ENCODE measurements at regions not wholly inside any gene's neighbourhood (a gene's known extent, or its start where the extent isn't known, plus 50 kb on each side); places are given as distances from the start of the nearest gene placed in this dataset.

DNA sequence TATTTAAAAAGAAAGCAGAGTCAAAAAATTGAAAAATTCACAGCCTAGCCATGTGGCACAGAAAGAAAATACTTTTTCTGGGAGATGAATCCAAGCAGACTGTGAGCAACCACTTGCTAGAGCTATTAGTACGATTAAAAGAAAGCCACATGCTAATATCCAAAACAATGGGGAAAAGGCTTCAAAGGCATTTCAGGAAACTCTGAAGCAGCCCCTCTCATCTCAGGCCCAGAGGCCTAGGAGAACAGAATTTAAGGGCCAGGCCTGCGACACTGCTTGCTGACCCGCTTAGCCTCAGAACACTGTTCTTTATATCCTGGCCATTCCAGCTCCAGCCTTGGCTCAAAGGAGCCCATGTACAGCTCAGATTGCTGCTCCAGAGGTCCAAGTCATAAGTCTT lies 1257.0 kb upstream of the CDH18 start:
- ChIA-PET POLR2A (no interaction called here), CTCF (no interaction called here)
- H3K9me3 Mint-ChIP-seq = peaks cover 15% of the 10 kb centered on the region
- ATAC-seq (ENCODE audit: poor library complexity) = no peak
- Histone ChIP-seq H3K4me3 (ENCODE audit: low read length) (no peak overlapping the region), H3K27ac (ENCODE audit: low read depth in 1 of 2, low read length in 2 of 2) (no peak overlapping the region), H3K36me3 (ENCODE audit: insufficient read depth, low read length) (no peaks in the 10 kb centered on the region), H3K4me1 (ENCODE audit: insufficient read depth, low read length) (no peaks in the 10 kb centered on the region), H3K9me3 (ENCODE audit: control insufficient read depth in 1 of 2, insufficient read depth in 1 of 2, low read length in 2 of 2) (peaks cover 0 to 4% of the 10 kb centered on the region in 2 experiments), H3K27me3 (ENCODE audit: control insufficient read depth in 1 of 2, insufficient read depth in 2 of 2, low read length in 2 of 2) (no peaks in the 10 kb centered on the region)
- TF ChIP-seq, protein P1, sequence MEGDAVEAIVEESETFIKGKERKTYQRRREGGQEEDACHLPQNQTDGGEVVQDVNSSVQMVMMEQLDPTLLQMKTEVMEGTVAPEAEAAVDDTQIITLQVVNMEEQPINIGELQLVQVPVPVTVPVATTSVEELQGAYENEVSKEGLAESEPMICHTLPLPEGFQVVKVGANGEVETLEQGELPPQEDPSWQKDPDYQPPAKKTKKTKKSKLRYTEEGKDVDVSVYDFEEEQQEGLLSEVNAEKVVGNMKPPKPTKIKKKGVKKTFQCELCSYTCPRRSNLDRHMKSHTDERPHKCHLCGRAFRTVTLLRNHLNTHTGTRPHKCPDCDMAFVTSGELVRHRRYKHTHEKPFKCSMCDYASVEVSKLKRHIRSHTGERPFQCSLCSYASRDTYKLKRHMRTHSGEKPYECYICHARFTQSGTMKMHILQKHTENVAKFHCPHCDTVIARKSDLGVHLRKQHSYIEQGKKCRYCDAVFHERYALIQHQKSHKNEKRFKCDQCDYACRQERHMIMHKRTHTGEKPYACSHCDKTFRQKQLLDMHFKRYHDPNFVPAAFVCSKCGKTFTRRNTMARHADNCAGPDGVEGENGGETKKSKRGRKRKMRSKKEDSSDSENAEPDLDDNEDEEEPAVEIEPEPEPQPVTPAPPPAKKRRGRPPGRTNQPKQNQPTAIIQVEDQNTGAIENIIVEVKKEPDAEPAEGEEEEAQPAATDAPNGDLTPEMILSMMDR (IDR thresholded peaks at IDR 0.05) = no peak
- intact Hi-C loops (cut with DNase I, micrococcal nuclease) = no loop called here
- H3K27ac Mint-ChIP-seq = no peak overlapping the region
- DNase-seq = no peak
- H3K36me3 Mint-ChIP-seq (ENCODE audit: low read depth) = no peaks in the 10 kb centered on the region
- H3K27me3 Mint-ChIP-seq = no peaks in the 10 kb centered on the region
- H3K4me1 Mint-ChIP-seq (ENCODE audit: low read depth) = no peaks in the 10 kb centered on the region
- no peak overlapping the region for H3K4me3 Mint-ChIP-seq

DNA sequence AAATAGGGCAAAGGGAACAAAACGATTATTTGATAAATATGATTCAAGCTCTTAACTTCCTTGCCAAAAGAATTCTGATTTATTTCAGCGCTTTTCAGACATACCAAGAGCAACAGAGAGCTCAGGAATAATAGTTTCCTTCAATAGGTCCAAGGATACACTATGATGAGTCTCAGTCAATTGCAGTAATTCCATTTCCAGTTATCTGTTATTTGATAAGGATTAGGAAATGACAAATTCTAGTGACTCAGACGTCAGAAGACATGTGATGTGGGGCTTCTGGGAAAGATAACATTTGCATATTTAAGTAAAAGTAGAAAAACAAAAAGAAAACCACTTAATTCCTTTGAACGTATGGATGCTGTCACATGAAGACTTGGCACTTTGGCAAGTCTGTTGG lies 1250.8 kb upstream of the CDH18 start:
- Mint-ChIP-seq H3K4me3 (no peak overlapping the region), H3K27me3 (no peaks in the 10 kb centered on the region), H3K4me1 (ENCODE audit: low read depth) (no peaks in the 10 kb centered on the region), H3K36me3 (ENCODE audit: low read depth) (no peaks in the 10 kb centered on the region), H3K9me3 (peaks cover 11% of the 10 kb centered on the region), H3K27ac (no peak overlapping the region)
- H3K9me3 ChIP-seq (ENCODE audit: control insufficient read depth in 1 of 2, insufficient read depth in 1 of 2, low read length in 2 of 2) = no peaks in the 10 kb centered on the region
- DNase-seq (no peak), ATAC-seq (ENCODE audit: poor library complexity) (no peak)
- ChIA-PET CTCF (no interaction called here), POLR2A (no interaction called here)
- TF ChIP-seq, protein P1 (IDR thresholded peaks at IDR 0.05) = no peak
- H3K36me3 ChIP-seq (ENCODE audit: insufficient read depth, low read length) = no peaks in the 10 kb centered on the region
- no peaks in the 10 kb centered on the region for H3K4me1 ChIP-seq (ENCODE audit: insufficient read depth, low read length)
- intact Hi-C loops (cut with DNase I, micrococcal nuclease) = no loop called here
- H3K27ac ChIP-seq (ENCODE audit: low read depth in 1 of 2, low read length in 2 of 2) = no peak overlapping the region
- no peaks in the 10 kb centered on the region for H3K27me3 ChIP-seq (ENCODE audit: control insufficient read depth in 1 of 2, insufficient read depth in 2 of 2, low read length in 2 of 2)
- H3K4me3 ChIP-seq (ENCODE audit: low read length) = no peak overlapping the region

DNA sequence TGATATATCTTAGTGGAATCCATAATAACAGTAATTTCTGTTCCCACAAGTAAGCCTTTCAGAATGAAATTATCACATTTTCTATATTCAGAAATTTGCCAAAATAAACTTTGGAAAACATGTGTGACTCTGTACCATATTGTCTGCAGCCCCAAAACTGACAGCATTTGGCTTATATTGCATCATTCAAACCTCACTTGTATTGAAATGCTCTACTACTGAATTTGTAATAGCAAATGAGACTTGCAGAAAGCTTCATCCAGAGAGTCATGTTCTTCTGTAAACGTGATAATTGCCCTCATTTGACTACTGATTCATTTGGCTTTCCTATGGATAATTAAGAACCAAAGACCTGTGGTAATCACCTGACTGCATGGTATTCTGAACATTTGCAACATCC lies 1249.5 kb upstream of the CDH18 start:
- Mint-ChIP-seq H3K4me3 (no peak overlapping the region), H3K27me3 (no peaks in the 10 kb centered on the region), H3K36me3 (ENCODE audit: low read depth) (no peaks in the 10 kb centered on the region), H3K4me1 (ENCODE audit: low read depth) (no peaks in the 10 kb centered on the region), H3K9me3 (peaks cover 14% of the 10 kb centered on the region), H3K27ac (no peak overlapping the region)
- H3K36me3 ChIP-seq (ENCODE audit: insufficient read depth, low read length) = no peaks in the 10 kb centered on the region
- no peaks in the 10 kb centered on the region for H3K9me3 ChIP-seq (ENCODE audit: control insufficient read depth in 1 of 2, insufficient read depth in 1 of 2, low read length in 2 of 2)
- ChIA-PET CTCF (no interaction called here), POLR2A (no interaction called here)
- ATAC-seq (ENCODE audit: poor library complexity) (no peak), DNase-seq (no peak)
- intact Hi-C loops (cut with DNase I, micrococcal nuclease) = no loop called here
- TF ChIP-seq, protein P1 (IDR thresholded peaks at IDR 0.05) = no peak
- no peaks in the 10 kb centered on the region for H3K27me3 ChIP-seq (ENCODE audit: control insufficient read depth in 1 of 2, insufficient read depth in 2 of 2, low read length in 2 of 2)
- H3K4me3 ChIP-seq (ENCODE audit: low read length) = no peak overlapping the region
- no peaks in the 10 kb centered on the region for H3K4me1 ChIP-seq (ENCODE audit: insufficient read depth, low read length)
- no peak overlapping the region for H3K27ac ChIP-seq (ENCODE audit: low read depth in 1 of 2, low read length in 2 of 2)
